ENCODE measurements at regions not wholly inside any gene's neighbourhood (a gene's known extent, or its start where the extent isn't known, plus 50 kb on each side); places are given as distances from the start of the nearest gene placed in this dataset.

DNA sequence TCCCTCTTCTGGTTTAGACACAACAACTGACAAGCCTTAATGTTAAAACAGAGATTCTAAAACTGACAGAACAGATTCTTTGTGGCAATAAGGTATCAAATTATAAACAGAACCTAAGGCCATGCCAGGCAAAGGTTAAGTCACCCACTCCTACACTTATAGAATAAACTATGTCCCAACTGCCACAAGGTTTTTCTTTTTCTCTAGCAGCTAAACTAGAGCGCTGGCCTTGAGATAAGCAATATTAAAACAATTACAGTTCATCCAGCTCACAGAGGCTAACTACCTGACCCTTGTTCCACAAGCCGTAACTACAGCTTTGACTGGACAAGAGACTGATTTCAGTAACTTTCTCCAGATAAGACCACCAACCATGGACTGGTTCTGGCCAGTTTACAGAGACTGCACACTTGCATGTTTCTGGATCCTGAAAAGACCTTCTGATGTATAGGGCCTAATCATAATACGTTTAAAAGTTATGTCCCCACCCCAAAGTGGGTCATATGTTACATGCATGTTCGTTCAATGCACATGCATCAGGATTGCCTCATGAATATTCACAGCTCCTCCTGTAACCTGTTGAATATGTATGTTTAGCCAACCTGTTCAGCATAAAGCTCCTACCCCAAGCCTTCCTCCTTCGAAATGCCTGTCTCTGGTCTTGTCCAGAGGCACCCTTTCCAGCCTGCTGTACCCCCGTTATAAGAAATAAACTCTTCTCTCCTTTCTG is 61.9 kb upstream of the VASH1 start:
- no peak for TF ChIP-seq POLR2AphosphoS5 (IDR thresholded peaks at IDR 0.05)
- TF ChIP-seq, protein P1, sequence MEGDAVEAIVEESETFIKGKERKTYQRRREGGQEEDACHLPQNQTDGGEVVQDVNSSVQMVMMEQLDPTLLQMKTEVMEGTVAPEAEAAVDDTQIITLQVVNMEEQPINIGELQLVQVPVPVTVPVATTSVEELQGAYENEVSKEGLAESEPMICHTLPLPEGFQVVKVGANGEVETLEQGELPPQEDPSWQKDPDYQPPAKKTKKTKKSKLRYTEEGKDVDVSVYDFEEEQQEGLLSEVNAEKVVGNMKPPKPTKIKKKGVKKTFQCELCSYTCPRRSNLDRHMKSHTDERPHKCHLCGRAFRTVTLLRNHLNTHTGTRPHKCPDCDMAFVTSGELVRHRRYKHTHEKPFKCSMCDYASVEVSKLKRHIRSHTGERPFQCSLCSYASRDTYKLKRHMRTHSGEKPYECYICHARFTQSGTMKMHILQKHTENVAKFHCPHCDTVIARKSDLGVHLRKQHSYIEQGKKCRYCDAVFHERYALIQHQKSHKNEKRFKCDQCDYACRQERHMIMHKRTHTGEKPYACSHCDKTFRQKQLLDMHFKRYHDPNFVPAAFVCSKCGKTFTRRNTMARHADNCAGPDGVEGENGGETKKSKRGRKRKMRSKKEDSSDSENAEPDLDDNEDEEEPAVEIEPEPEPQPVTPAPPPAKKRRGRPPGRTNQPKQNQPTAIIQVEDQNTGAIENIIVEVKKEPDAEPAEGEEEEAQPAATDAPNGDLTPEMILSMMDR (IDR thresholded peaks at IDR 0.05 in 8 of 11, conservative IDR thresholded peaks at IDR 0.05 in 3 of 11), result no peak
